ENCODE measurements at regions not wholly inside any gene's neighbourhood (a gene's known extent, or its start where the extent isn't known, plus 50 kb on each side); places are given as distances from the start of the nearest gene placed in this dataset.
A peak's percentile ranks its signal among the peaks of the same experiment; 100 is the strongest.

- no peak for DNase-seq
These were observed 1096.5 kb downstream of the NR2F1-AS1 start for GRCh38 chr5:92484484-92484883.

DNA sequence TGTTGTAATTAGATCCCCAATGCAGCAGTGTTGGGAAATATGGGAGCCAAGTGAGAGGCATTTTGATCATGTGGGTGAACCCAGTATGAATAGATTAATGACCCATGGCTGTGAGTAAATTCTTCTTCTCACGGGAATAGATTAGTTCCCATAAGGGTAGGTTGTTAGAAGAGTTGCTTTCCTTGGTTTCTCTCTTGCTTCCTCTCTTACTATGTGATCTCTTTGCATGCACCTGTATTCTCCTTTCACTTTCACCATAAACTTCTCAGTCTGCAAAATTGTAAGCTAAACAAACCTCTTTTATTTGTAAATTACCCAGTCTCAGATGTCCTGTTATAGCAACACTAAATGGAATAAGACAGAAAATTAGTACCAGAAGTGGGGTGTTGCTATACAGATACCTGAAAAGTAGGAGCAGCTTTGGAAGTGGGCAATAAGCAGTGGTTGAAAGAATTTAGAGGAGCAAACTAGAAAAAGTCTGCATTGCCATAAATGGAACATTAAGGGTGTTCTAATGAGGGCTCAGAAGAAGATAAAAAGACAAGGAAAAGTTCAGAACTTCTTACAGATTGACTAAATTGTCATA, 1090.0 kb upstream of the ARRDC3 start:
- no peak for DNase-seq

DNA sequence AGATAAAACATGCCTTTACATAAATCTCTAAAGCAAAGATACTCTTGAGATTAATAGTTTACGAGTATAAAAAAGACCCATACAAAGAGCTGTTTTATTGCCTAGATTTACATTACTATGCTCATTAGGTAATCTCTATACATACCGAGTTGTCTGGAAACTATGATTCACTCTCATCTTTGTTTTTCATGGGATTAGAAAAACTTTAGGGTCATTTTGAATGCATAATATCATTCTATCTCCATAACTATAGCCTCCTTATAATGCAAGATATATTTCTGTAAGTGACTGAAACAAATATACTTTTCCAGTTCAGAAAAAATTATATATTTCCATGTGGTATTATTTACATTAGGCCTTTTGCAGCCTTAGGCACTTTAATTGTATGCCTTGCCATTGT, 1088.7 kb upstream of the ARRDC3 start:
- DNase-seq: no peak

DNA sequence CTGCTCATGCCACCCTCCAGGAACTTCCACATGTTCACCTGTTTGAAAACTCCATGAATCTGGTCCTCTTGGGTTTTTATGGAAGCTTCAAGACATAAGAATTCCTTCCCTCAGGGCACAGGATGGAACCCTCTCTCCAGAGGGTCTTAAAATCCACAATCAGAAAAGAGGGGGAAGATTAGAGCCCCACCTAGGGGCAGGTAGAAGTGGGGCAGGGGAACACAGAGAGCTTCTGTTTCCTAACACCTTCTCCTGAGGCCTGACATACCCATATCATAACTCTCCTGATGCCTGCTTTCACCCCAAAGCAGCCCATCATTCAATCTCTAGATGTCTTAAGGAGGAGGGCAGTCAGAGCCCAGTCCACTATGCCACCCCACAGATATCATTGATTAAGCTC, 1087.7 kb upstream of the ARRDC3 start:
- DNase-seq: no peak

DNA sequence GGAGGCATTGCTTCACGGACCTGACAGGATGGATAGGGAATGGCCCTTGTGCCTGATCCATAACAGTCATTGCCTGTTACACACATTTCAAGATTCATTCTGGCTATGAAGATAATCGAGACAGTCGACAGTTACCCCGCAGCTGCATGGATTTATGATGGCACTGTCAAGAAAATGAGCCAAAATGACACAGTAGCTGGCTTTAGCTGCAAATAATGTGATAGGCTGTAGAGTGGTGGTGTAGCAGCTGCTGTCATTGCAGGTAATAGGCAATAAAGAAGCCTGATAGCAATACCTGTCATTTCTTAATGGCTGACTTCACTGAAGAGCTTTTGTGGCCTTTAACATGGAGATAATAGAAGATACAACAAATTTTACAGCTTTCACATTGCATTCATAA, 1085.2 kb upstream of the ARRDC3 start:
- DNase-seq: no peak

DNA sequence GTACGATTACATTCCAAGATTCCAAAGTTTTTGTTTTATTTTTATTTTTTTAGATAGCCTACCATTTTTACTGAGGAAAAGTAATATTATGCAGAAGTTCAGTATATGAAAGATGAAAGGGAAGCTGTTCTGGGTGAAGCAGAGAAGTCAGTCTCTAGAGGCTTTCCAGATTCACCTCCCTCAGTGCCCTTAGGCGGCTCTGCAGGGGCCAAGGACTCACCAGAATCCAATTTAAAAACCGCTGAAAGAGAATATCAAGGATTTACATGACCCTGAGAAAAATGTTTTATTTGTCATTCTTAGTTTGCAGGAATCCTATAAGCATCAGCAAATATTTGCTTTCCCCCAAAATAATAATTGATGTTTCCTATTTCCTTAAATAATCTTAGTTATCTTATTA, 1084.6 kb upstream of the ARRDC3 start:
- no peak for DNase-seq

GRCh38 chr5:92460505-92460904, 1077.4 kb upstream of the ARRDC3 start:
- DNase-seq: no peak

DNA sequence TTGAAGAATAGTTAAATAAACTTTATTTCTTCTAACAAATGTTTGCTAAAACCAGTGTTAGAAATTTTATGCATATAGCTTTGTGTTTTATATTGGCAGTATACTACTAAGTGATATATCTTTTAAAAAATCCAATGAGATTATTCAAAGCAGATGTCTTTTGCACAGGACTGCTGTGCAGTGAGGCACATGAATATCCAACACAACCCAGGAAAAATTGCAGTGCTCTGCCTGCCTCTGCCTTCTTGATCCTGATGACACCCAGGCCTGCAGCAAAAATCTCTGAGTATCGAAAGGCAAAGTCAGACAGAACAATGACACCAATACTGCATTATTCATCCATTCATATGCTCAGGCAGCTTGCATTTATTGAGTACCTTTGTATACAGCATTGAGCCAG, 1076.5 kb upstream of the ARRDC3 start:
- no peak for DNase-seq

DNA sequence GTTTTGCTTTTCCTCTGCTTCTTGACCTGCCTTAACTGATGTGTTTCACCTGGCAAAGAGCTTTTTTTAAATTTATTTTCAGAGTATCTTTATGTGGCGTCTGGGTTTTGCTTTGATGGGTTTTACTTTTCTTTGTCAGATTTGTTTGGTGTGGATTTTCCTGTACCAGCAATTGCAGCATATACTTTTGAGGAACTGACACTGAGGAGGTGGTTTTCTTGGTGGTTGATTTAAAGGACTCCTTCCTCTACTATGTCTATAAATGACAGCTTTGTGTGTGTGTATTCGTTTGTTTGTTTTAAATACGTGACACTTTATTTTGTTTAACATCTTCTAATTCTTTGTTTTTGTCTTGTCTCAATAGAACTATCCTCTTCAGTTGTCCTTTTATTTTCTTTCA, 1071.9 kb upstream of the ARRDC3 start:
- no peak for DNase-seq

- DNase-seq: no peak
These were observed 1061.8 kb upstream of the ARRDC3 start for GRCh38 chr5:92444888-92445287.

DNA sequence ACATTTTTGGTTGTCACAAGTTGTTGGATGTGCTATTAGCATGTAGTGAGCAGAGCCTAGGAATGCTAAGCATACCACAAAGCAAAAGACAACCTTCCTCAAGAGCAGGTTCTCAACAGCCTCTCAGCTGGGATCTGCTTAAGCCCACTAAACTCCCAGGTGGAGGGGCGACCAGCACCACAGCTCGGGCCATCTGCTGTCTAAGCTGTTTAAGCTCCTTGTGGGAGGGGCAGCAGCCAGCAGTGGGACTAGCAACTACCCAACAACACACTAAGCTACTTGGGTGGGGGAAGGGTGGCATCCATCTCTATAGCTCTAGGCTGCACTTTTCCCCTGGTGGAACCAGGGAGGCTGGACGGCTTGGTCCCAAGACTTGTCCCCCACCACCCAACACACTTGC, 1052.7 kb upstream of the ARRDC3 start:
- no peak for DNase-seq

DNA sequence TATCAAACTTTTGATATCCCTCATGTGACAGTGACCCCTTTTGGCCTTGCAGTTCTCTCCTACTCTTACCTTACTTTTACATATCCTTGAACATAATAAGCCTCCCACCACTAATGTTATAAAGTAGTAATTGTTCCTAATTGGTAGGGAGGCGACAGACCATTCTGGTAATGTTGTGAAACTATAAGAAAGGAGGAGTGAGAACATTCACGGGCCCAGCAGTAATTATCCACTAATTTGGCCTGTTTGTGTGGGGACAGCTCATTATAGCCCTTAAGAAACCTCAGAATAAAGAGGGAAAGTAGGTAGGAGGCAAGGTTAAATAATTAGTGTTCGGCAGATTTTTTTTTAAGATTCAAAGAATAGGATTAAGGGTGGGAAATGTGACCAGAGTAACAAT, 1046.5 kb upstream of the ARRDC3 start:
- DNase-seq: no peak

DNA sequence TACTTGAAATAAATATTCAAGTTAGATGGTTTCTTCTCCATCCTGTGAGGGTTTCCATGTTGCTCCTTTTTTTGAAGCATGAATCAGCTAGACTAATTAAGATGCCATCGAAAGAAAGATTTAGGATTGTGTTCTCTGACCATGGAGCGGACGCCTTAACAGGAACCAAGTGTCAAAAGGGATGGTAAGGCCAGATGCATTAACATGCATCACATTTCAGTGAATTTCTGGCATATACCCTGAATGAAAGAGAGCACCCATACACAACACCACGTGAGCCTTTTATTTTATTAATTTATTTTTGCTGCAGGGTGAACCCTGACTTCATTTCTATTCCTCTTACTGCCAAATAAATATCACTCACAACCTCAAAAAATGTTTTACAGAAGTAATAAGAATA, 1045.3 kb upstream of the ARRDC3 start:
- DNase-seq: no peak

DNA sequence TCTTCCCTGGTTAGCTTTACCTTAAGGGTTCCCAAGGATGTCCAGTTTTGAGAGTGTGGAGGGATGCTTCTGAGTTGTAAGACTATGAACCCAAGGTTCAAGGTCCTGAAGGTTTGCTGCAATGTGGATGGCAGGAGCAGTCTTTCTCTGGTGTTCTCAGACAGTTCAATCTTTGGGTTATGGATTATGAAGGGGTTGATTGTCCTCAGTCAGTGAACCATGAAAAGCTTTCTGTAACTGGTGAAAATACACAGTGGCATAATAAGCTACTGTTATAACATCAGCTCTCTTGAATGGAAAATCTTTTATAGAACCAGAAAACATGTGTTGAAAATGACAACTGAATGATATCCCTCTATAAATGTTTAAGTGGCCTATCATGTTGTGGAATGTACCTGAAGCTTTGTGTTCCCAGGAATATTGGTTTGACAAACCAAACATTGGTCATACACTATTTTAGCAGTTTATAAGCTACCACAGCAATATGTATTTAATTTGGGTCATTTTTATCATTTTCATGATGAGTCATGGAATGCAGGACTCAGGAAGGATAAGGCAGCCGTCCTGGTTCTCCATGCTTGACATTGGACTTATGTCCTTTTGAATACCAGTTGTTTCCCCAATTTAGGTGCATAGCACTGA, 1041.8 kb upstream of the ARRDC3 start:
- no peak for DNase-seq

DNA sequence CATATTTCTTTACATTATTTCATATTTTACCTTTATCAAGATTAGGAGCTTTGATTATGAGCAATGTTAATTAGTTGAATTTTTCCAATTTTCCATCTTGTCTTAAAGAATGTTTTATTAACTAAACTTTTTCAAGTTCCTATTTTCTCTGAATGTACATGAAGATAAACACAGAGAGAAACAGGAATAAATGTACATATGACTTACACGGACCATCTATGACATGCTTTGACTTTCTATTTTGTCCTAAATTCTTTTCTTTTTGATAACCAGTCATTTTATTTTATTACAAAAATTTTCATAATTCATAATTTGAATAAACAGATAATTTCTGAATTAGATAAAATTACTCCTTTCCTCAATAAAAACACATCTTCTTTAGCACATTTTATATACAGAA, 1038.8 kb upstream of the ARRDC3 start:
- DNase-seq: peak; percentile 4

DNA sequence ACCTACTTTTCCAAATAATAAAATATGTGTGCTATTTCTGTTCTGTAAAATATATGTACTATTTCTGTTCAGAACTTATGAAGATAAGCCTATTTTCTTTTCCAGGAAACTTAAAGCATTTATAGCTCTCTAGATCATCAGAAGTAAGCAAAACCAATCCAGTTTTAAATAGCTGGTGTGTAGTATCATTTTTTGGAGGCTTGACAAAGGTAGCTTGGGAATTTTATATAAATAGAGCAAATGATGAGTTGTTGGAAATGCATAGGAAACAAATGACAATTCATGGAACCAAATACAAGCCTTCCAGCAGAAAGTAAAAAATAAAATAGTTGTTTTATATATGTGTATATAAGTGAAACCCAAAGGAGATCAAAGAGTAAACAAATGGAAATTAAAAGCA, 1038.1 kb upstream of the ARRDC3 start:
- DNase-seq: no peak

GRCh38 chr5:92419261-92419660, 1036.1 kb upstream of the ARRDC3 start:
- no peak for DNase-seq

GRCh38 chr5:92418341-92418740, 1035.2 kb upstream of the ARRDC3 start:
- DNase-seq: no peak

GRCh38 chr5:92409134-92409533, 1026.0 kb upstream of the ARRDC3 start:
- no peak for DNase-seq

GRCh38 chr5:92402956-92403702, 1020.0 kb upstream of the ARRDC3 start:
- DNase-seq: no peak

DNA sequence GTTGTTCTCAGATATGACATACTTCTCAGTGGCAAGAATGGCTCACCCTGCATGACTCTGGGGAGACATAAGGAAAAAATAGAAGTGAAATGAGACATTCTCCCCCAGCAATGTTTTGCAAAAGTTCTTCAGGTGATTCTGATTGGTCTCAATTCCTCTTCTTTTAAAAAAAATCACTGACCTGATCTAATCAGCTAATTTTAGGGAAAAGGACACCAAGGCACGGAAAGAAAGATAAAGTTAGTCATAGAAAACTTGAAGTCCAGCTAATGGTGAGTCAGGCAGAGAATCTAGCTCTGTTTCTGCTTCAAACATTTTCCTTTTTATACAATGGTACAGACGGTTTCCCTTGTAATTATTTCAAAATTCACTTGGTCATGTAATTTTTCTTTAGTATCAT, 1018.9 kb upstream of the ARRDC3 start:
- no peak for DNase-seq

DNA sequence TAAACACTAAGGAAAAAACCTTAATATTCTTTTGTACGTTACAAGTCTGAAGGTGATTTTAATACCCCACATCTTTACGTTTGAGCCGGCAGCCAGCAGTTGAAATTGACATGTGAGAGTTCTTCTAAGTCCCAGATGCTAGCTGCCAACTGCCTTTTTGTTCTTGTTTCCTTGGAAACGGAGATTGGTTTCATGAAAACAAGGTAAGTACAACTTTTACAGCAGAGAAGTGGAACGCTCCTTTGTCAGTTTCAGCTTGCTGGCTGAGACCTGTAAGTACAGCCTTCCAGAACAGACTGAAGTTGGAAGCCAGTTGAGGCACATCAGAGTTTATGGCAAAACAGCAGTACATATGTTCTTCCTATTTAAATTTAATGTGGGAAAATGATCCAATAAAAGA, 1018.4 kb upstream of the ARRDC3 start:
- DNase-seq: peak; percentile 32

DNA sequence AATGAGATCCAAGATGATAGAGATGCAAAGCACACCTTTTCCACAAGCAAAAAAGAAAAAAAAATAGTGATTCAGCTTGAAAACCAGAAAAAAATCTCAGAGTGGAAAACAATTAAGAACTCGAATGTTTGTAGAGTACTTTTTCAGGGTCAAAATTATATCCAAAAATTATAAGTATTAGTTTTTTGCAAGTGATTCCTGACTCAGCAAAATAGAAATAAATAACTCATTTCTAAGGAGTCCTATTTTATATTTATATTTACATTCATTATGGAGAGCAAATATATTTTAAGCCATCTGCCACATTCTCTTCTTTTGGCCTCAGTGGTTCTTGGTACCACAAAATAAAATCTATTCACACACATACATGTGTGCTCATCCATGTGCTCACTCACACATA, 1011.8 kb upstream of the ARRDC3 start:
- no peak for DNase-seq

DNA sequence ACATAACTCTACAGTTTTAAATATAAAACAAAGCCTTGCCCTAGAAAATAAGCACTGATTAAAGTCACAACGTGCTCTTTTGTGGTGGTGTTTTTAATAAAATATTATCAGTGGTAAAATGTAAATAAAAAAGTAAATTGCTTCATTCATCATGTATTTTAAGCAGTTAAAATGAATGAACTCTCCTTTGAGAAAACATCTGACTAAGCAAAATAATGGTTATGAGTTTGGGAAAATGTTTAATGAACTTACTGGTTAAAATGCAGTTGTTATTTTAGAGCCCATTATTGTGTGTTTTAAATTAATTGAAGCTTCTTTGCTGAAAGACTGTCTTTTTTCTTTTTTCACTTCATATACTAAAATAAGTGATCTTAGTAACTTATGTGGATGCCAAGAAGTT, 1007.5 kb upstream of the ARRDC3 start:
- no peak for DNase-seq
